ENCODE measurements at regions not wholly inside any gene's neighbourhood (a gene's known extent, or its start where the extent isn't known, plus 50 kb on each side); places are given as distances from the start of the nearest gene placed in this dataset.
"Not testable (repeated sequence)": the region's sequence is repeated elsewhere in the genome, so short reads cannot be mapped to it uniquely, and the experiment has no call there.

- DNase-seq (ENCODE audit: low spot score in 2 of 2): no peak
- TF ChIP-seq CTCF (IDR thresholded peaks at IDR 0.05): no peak
- no peak for TF ChIP-seq POLR2A (IDR thresholded peaks at IDR 0.05)
- H3K4me3 ChIP-seq (ENCODE audit: low read depth, poor library complexity, severe bottlenecking): no peak overlapping the region
- intact Hi-C loops (cut with DNase I; ENCODE audit: low total_unique reads): no loop called here
Observed at GRCh38 chr5:68681929-68682328, 411.9 kb upstream of the SLC30A5 start.

DNA sequence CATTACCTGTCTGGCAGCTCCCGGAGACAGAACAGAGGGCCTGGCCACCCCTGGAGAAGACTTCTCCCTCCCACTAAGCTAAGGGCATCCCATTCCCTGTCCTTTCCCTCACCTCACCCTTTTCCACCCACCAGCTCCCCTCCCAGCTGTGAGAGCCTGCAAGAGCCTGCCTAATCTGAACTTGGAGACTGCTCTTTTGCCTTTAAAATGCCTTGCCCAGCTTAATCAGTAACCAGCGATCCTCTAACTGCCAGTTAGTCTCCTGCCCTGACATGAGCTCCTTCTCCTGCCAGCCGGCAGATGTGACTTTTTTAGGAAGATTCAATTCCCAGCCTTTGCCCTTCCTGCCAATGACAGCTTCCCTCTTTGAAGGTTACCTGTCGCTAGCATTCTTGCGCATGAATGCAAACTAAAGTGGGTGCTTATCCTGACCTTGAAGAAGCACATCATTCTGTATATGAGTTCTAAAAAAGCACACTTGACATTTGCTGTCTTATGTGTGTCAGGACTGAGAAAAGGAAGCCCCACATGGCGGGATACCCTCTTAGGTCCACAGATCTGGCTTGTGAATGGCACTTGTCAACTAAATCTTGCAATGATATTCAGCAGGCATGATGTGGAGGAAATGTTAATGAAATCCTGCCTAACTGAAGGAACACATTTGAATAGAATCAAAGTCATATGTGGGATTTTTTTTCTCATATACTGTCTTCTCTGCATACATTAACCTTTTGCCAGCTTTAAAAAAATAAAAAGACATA is 411.2 kb upstream of the SLC30A5 start:
- intact Hi-C loops (cut with DNase I; ENCODE audit: low total_unique reads): no loop called here
- DNase-seq (ENCODE audit: low spot score in 2 of 2): no peak
- 56 to 62% methylated on average over 6 of the region's 6 CpGs for WGBS, 2 donors
- no peak overlapping the region for H3K4me3 ChIP-seq (ENCODE audit: low read depth, poor library complexity, severe bottlenecking)
- TF ChIP-seq CTCF (IDR thresholded peaks at IDR 0.05): no peak
- TF ChIP-seq POLR2A (IDR thresholded peaks at IDR 0.05): no peak

DNA sequence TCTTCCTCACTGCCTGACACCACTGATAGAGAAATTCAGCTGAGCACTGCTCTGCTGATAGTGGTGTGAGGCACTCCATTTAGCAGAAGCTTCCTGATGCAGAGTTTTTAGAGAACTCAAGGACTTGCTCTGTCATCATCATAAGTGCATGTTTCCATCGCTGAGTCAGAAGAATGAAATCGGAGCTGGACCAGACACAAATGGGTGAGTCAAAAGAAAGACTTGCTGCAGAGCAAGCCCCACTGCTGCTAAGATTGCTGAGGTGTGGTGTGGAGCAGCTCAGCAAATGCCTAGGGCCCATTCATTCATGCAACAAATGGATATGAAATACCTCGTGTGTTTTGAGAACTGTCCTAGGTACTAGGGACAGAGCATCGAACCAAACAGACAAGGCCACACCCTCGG is 410.2 kb upstream of the SLC30A5 start:
- peak in 1 of 2 donors; percentile 75 for DNase-seq (ENCODE audit: low spot score in 2 of 2)
- WGBS, 2 donors: 21 to 30% methylated on average over 5 of the region's 5 CpGs
- TF ChIP-seq CTCF (IDR thresholded peaks at IDR 0.05): no peak
- no peak for TF ChIP-seq POLR2A (IDR thresholded peaks at IDR 0.05)
- H3K4me3 ChIP-seq (ENCODE audit: low read depth, poor library complexity, severe bottlenecking): no peak overlapping the region
- intact Hi-C loops (cut with DNase I; ENCODE audit: low total_unique reads): no loop called here

- intact Hi-C loops (cut with DNase I; ENCODE audit: low total_unique reads): no loop called here
- 33 to 41% methylated on average over 1 of the region's 1 CpG for WGBS, 2 donors
- no peak overlapping the region for H3K4me3 ChIP-seq (ENCODE audit: low read depth, poor library complexity, severe bottlenecking)
- TF ChIP-seq POLR2A (IDR thresholded peaks at IDR 0.05) (no peak), CTCF (IDR thresholded peaks at IDR 0.05) (no peak)
- no peak for DNase-seq (ENCODE audit: low spot score in 2 of 2)
Observed at GRCh38 chr5:68685863-68686262, 408.0 kb upstream of the SLC30A5 start.

DNA sequence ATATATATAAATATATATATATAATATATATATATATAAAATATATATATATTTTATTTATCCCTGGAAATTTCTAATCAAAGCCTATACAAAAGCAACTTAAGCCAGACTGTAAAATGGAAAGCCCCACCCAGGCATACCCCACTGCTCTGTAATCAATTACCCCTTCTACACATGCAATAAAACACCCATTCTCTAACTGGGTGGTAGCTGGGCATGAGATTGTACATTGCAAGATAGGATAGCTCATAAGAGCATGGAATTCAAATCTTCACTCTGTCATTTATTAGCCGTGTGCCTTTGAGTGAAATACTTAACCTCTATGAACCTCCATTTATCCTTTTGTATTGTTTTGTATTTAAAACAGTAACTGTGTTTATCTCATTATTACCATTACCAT is 405.3 kb upstream of the SLC30A5 start:
- DNase-seq (ENCODE audit: low spot score in 2 of 2): no peak
- TF ChIP-seq POLR2A (IDR thresholded peaks at IDR 0.05) (no peak), CTCF (IDR thresholded peaks at IDR 0.05) (no peak)
- no peak overlapping the region for H3K4me3 ChIP-seq (ENCODE audit: low read depth, poor library complexity, severe bottlenecking)
- intact Hi-C loops (cut with DNase I; ENCODE audit: low total_unique reads): no loop called here
- 83 to 91% methylated on average over 1 of the region's 1 CpG for WGBS, 2 donors

- DNase-seq (ENCODE audit: low spot score in 2 of 2): no peak
- no peak for TF ChIP-seq POLR2A (IDR thresholded peaks at IDR 0.05)
- no peak for TF ChIP-seq CTCF (IDR thresholded peaks at IDR 0.05)
- no peak overlapping the region for H3K4me3 ChIP-seq (ENCODE audit: low read depth, poor library complexity, severe bottlenecking)
- intact Hi-C loops (cut with DNase I; ENCODE audit: low total_unique reads): no loop called here
Observed at GRCh38 chr5:68689010-68689409, 404.8 kb upstream of the SLC30A5 start.

DNA sequence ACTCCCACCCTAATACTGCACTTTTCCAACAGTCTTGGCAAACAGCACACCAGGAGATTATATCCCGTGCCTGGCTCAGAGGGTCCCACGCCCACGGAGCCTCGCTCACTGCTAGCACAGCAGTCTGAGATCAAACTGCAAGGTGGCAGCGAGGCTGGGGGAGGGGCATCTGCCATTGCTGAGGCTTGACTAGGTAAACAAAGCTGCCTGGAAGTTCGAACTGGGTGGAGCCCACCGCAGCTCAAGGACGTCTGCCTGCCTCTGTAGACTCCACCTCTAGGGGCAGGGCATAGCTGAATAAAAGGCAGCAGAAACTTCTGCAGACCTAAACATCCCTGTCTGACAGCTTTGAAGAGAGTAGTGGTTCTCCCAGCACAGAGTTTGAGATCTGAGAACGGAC is 401.9 kb upstream of the SLC30A5 start:
- not testable (repeated sequence) for H3K4me3 ChIP-seq (ENCODE audit: low read depth, poor library complexity, severe bottlenecking); DNase-seq (ENCODE audit: low spot score in 2 of 2)
- 83 to 87% methylated on average over 9 of the region's 9 CpGs for WGBS, 2 donors
- intact Hi-C loops (cut with DNase I; ENCODE audit: low total_unique reads): loop anchor here (5.0 kb wide), 1 partner anchor 1590 kb away; no protein-coding TSS in a partner anchor

Measured in lower leg skin (tissue), 4 donors.